ENCODE measurements at regions not wholly inside any gene's neighbourhood (a gene's known extent, or its start where the extent isn't known, plus 50 kb on each side); places are given as distances from the start of the nearest gene placed in this dataset.

DNA sequence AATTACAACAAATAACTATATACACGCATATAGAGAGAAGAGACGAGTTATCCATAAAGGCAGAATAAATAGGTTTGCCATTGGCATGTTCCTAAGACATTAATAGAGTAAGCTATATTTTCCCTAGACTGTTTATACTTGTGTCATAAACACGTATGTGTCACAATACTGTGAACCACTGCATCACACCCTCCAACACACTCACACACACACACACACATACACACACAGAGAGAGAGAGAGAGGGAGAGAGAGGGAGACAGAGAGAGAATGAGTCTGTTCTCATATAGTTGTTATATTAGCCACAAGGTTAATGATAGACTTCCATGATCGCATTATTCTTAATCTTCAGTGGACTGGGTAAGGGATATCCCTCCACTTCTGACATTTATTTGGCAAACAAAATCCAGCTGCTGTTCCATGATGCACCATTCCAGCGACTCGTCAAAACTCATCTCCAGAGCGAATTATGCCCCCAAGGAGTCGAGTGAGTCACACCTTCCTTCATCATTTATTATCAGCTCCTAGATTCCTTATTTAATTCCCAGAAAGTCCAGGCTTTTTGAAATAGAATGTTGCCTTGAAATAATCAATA is 82.8 kb upstream of the HIVEP1 start:
- H3K4me3 ChIP-seq (ENCODE audit: low read depth, low read length) = no peak overlapping the region
- DNase-seq (ENCODE audit: low read depth) = no peak

DNA sequence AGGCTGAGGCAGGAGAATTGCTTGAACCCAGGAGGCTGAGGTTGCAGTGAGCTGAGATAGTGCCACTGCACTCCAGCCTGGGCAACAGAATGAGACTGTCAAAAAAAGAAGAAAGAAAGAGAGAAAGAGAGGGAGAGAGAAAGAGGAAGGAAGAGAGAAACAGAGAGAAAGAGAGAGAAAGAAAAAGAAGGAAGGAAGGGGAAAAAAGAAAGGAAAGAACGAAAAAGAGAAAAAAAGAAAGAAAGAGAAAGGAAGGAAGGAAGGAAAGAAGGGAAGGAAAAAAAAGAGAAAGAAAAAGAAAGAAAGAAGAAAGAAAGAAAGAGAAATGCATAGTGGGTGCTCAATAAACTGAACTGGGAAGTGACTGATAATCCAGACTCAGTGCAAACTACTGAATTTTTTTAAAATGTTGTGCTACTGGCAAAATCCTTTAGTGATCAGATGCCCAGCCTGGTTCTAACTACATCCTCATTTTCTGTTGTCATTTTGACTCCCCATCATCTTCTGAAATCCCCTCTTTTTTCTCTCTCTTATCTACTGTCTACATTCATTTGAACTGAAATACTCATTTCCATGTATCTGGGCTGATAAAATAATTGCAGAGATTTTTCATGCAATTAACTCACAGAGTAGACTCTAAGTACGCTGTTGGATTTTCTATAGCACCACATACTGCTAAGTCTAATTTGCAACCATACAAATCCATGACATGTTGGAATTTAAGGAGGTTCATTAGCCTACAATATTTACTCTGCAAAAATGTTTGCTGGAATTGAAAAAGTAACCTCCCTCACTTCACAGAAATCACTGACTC is 85.3 kb upstream of the HIVEP1 start:
- H3K4me3 ChIP-seq (ENCODE audit: low read depth, low read length) = no peak overlapping the region
- DNase-seq (ENCODE audit: low read depth) = no peak

DNA sequence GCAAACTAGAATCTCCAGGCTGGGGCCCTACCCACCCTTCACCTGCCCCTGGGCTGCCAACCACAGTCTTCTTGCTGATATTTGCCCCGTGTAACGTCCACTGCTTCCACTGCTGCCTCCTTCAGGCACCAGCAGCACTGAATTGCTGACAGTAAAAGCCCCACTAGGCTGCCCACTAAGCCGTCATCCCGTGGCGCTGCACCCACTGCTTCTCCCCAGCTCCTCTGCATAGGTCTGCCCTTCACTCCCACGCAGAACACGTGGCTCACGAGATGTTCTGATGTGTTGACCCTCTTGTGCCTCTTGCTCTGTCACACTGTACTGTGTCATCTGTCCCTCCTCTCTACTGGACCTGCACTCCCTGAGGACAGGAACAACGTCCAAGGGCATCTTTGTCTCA is 86.3 kb upstream of the HIVEP1 start:
- no peak for DNase-seq (ENCODE audit: low read depth)
- H3K4me3 ChIP-seq (ENCODE audit: low read depth, low read length) = no peak overlapping the region

DNA sequence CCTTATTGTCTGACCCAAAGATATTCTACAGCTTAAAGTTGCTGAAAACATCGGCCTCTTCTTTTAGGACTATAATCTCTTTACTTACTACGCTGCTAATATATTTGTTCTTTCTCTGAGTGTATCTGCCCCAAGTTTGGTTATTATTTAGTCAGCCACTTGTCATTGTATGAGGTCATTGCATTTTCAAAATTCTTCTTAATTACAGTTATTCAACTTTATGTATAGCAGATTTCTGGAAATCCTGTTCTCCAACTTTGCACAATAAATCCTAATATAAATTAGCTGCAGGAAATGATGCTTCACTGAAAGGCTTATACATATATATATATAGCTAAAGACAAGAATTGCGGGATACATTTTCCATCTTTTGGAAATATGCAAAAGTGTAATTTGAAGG is 88.5 kb upstream of the HIVEP1 start:
- DNase-seq (ENCODE audit: low read depth) = no peak
- H3K4me3 ChIP-seq (ENCODE audit: low read depth, low read length) = no peak overlapping the region

DNA sequence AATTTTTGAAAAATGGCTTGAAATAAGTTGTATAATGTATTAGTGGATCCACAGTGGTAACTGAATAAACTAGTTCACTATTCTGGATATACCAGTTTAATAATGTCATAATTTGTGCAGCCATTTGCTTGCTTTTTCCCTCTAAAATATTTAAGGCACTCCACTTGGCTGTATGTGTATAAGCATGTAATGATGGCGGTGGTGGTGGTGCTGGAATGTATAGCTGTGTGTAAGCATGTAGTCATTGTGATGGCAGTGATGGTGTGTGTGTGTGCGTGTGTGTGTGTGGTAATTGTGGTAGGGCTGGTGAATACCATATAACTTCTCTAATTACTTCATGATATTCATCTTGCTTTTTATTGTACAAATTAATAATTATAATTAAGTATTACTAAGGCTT is 89.2 kb upstream of the HIVEP1 start:
- no peak overlapping the region for H3K4me3 ChIP-seq (ENCODE audit: low read depth, low read length)
- no peak for DNase-seq (ENCODE audit: low read depth)

DNA sequence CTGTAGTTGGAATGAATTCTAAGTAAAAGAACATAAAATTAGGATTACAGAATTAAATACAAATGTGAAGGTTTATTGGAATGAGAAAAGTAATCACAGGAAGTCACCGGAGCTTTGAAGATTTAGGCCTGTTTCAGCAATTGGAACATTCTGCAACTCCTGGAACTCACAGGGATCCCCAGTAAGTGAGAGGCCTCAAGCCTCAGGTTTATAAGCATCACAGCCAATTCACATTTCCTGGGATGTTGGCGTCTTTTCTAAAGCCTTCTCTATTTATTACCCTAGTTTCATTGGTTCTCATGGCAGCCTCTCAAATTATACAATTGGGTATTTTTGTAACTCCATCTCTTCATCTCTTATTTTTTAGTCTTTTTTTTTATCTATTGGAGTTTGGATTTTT is 90.4 kb upstream of the HIVEP1 start:
- DNase-seq (ENCODE audit: low read depth) = no peak
- H3K4me3 ChIP-seq (ENCODE audit: low read depth, low read length) = no peak overlapping the region

DNA sequence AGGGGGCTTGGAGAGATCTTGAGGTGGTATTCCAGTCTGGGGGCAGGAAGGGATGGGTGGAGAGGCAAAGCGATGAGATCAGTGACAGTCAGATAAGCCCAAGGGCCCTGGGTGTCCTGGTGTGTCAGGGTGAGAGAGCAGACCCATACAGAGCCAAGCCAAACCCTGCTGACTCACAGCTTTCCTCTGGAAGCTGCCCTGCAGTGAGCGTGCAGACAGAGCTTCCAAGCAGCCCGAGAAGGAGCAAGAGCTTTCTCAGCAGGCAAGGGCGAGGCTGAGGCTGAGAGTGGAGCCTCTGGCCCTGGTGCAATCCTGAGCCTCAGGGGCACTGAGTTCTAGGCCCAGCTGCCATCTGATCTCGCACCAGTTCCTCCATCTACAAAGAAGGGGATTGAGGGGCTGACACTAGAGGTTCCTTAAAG is 91.1 kb upstream of the HIVEP1 start:
- DNase-seq (ENCODE audit: low read depth) = peak; percentile 80
- no peak overlapping the region for H3K4me3 ChIP-seq (ENCODE audit: low read depth, low read length)

DNA sequence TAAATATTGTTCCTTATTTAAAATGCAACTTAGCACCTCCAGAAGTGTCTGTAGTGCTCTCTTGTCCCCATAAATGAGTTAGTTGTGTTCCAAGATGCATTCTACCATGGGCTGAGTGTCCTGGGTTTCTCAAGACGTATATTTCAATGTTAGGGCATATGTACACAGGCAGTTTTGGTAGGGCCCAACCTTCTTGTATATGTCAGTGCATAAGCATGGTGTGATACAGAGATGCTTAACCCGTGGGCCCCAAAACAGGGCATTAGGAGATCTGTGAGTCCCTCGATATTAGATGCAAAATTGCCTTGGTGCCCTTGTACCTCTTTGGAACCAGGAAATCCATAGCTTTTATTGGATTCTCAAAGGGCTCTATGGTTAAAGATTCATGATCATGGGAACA is 91.5 kb upstream of the HIVEP1 start:
- no peak overlapping the region for H3K4me3 ChIP-seq (ENCODE audit: low read depth, low read length)
- no peak for DNase-seq (ENCODE audit: low read depth)

DNA sequence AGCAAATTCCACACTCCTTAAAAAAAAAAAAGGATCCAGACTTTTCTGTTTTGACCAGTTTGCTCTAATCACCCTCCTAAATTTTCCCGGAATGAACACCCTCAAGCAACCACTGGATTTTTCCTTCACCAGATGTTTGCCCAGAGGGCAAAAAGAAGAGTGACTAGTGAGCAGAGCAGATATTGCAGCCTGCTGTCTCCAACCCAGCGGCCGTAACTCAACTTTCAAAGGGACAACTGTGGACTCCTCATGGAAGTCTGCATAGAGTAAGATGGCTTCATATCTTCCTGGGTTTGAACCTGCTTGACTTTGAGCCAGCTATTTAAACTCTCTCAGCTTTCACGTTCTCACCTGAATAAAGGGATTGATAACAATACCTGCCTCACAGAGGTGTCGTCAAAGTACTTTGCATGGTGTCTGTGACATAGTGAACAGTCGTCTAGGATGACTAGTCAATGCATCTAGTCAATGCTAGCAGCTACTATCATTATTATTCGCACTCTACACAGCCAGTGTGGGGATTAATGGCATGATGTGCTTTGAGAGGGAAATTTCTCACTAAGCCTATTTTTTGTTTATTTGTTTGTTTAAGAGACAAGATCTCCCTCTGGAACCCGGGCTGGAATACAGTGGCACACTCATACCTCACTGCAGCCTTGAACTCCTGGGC is 92.2 kb upstream of the HIVEP1 start:
- no peak overlapping the region for H3K4me3 ChIP-seq (ENCODE audit: low read depth, low read length)
- no peak for DNase-seq (ENCODE audit: low read depth)

DNA sequence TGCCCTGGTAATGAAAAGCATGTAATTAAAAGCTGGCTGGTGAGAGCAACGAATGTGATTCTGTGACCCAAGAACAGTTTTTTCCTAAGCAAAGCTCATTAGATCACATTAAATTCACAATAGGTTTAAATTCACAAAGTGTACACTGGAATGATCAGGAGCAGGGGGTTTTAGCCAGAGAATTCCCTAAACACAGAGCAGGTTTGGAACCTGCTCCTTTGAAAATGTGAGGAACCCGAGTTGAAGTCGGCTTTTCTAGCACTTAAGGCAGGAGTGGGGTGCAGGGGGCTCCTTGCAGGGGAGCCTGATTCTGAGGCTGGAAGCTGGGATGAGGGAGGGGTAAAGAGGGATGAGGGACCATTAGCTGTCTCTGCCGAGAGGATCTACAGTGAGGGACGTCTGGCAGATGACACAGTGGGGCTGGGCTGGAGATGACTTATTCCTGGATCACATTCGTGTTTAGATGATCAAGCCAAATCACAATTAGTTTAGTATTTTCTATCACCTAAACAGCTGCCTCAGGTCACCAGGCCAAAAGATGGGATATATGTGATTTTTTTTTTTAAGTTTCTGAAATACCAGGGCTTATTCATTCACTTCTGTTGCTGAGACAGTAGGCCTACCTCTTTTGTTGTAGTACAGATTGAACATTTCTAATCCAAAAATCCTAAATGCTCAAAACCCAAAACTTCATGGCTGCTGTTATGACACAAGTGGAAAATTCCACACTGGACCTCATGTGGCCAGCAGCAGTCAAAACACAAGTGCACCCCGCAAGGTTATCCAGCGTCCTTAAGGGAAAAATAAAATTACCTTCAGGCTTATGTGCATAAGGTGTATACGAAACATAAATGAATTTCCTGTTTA is 93.1 kb upstream of the HIVEP1 start:
- H3K4me3 ChIP-seq (ENCODE audit: low read depth, low read length) = no peak overlapping the region
- DNase-seq (ENCODE audit: low read depth) = no peak

DNA sequence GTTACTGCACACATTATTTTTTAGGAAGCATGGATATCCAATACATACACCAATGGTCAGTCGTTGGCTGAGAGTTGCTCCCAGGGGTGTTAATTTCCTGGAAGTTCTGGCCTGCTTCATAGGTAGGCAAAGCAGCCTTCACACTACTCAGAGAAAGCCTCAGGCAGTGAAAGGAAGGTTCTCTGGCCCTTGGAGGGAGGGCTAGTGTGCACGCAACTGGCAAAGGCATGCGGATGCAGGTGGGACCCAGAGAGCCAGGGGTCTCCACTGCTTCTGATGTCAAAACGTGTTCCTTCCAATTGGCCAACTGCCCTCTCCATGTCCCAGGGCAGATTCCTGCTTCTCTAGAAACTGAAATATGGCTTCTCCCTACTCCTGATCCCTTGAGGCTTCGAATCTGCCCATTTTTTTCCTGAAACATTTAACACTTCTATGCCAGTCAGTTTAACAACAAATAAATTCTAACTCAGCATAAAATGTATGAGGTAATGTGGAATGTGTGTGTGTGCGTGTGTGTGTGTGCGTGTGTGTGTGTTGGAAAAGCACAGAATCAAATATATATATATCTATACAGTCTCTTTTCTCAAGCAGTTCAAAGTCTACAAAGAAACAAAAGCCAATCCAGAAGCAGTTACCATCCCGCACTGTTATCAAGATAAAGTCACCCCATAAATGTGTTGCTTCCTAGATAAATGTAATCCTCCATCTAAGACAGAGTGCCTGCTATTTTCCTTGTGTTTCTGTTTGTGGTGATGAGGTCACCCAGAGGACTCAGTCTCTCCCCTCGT is 94.0 kb upstream of the HIVEP1 start:
- peak; percentile 28 for DNase-seq (ENCODE audit: low read depth)
- H3K4me3 ChIP-seq (ENCODE audit: low read depth, low read length) = no peak overlapping the region

DNA sequence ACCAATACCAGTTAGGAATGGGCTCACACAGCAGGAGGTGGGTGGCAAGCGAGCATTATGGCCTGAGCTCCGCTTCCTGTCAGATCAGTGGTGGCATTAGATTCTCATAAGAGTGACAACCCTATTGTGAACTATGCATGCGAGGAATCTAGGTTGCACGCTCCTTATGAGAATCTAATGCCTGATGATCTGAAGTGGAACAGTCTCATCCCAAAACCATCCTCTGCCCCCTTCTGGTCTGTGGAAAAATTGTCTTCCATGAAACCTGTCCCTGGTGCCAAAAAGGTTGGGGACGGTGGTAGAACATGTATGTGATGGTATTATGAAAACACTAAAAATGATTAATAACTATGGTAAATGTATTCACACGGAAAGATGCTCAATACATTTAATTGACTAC is 99.7 kb upstream of the HIVEP1 start:
- no peak for DNase-seq (ENCODE audit: low read depth)
- no peak overlapping the region for H3K4me3 ChIP-seq (ENCODE audit: low read depth, low read length)

DNA sequence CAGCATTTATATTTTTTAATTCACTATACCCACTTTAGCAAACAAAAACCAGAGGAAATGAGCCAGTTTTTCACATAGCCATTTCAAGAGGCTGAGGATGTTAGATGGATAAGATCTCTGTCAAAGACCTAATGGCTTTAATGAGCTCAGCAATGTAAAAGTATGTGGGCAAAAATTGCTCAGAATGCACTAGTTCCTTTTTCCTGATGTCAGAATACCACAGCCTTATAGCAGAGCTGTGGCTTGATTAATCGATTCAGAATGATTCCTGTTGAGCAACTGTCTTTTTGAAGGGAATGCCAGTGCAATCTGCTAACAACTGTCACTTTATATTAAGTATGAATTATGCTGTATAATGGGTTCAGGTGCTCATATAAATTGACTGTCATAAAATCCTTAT is 100.6 kb upstream of the HIVEP1 start:
- DNase-seq (ENCODE audit: low read depth) = no peak
- no peak overlapping the region for H3K4me3 ChIP-seq (ENCODE audit: low read depth, low read length)

DNA sequence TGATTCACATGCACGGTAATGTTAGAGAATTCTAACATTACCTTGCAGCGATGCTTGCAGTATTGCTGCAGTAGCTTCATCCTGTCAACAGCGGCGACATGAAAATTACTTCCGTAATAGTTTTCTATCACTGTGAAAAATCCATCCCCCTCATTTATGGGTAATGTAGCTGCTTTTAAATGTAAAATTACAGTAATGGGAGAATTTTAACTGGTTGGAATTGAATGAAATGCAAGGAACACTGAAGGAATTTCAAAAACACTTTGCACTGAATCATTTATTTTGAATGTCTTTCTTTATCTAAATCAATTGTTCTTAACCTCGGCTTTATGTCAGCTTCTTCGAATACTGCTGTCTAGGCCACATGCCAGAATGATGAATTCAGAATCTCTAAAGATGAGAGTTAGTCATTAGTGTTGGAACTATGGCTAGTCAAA is 102.4 kb upstream of the HIVEP1 start:
- peak; percentile 47 for DNase-seq (ENCODE audit: low read depth)
- H3K4me3 ChIP-seq (ENCODE audit: low read depth, low read length) = no peak overlapping the region

DNA sequence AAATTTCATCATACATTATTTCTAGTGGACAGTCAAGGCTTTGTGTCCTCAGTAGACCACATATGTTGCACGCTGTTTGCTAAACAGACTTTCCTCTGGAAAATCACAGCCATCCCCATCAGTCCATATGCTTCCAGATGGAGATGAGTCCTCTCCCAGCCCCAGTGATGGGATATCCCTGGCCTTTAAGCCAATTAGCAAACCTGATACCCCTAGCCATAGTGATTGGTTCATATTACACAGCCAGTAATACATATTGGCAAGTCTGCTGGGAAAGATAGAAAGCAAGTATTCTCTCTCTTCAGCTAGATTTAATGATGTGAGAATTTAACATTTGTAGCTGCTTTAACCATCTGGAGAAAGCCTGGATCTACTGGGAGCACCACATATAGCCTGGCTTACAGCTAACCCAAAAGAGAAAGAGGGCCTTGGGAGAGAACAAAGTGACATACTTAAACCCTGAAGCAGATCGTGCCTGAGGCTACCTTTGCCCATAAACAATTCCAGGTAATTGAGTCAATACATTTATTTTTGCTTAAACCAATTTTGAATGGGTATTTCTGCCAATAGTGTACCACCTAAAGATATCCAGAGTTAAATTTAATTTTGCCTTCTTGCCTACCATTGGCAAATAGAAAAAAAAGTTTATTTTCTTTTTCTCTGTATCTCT is 103.5 kb upstream of the HIVEP1 start:
- no peak for DNase-seq (ENCODE audit: low read depth)
- H3K4me3 ChIP-seq (ENCODE audit: low read depth, low read length) = no peak overlapping the region

DNA sequence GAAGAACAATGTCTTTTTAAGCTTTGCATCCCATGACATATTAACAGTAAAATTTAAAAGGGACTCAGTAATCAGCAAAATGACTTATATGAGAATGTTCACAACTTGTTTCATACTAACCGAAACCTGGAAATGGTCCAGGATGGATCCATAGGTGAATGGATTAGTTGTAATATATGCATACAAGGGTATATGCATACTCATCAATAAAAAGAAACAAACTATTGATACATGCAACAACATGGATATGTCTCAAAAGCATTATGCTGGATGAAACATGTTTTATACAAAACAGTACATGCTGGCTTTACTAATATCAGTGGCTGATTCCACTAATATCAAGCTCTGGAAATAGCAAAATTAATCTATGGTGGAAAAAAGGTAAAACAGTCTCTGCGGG is 108.5 kb upstream of the HIVEP1 start:
- no peak overlapping the region for H3K4me3 ChIP-seq (ENCODE audit: low read depth, low read length)
- no peak for DNase-seq (ENCODE audit: low read depth)

DNA sequence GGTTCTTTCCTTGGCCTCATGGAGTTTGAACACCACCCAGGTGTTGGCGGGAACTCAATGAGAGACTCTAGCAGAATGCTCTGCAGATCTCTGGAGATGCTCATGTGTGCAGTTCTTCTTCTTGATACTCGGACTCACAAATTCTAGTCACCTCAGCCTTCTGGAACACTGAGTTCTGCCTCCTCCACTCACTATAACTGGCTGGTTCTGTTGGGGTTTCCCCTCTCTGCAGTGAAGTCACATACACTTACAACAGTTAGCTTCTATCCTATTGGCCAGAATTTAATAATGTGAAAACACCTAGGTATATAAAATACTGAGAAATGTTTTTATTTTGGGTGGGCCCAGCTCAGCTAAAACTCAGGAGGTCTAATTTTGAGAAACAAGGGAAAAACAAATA is 109.6 kb upstream of the HIVEP1 start:
- no peak for DNase-seq (ENCODE audit: low read depth)
- H3K4me3 ChIP-seq (ENCODE audit: low read depth, low read length) = no peak overlapping the region

DNA sequence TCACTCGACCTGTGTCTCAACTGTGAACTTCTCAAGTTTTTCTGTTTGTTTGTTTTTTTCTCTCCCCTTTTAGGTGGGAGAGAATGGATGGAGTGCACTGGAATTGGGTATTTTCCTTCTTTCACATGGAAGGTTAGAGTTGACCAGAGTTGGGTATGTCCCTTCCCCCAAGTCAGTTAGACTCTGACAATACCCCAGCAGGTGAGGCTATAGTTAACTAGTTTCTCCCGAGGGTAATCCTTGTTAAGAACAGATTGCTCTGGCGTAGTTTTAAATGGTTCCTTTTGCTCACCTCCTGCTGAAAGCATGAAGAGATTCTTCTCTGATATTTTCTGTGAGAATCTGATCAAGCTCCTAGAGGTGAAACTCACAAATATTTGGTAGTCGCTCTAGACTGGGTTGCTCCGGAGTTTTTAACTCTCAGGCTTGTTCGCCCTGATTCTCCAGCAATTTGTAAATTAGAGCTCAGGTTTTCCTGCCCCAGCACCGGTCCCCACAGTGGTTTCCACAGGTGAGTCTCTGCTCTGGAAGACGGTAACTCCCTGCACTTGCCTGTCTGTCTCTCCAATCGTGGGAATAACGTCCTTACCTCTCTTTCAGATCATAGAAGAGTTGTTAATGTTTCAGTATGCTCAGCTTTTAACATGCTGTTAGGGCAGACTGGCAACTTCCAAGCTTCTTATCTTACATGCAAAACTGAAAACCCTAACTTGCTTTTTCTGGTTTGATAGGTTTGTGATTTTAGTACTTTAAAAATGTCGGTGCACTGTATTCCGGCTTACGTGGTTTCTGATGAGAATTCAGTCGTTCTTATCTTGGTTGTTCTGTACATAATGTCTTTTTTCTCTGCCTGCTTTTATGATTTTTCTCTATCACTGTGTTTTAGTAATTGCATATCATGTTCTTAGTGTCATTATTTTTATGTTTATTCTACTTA is 111.2 kb upstream of the HIVEP1 start:
- DNase-seq (ENCODE audit: low read depth) = no peak
- H3K4me3 ChIP-seq (ENCODE audit: low read depth, low read length) = no peak overlapping the region
